KMS-11 (cell line): ENCODE measurements at regions not wholly inside any gene's neighbourhood (a gene's known extent, or its start where the extent isn't known, plus 50 kb on each side); places are given as distances from the start of the nearest gene placed in this dataset.

Experiments used
- H2AFZ ChIP-seq: fragments of 200-600 bp; sonication (generic); 2 replicates; pipeline ENCODE4 v1.6.1; 2016; ENCODE audit warnings: antibody characterized with exemption, mixed run types, low read depth
- H3K27ac ChIP-seq: fragments of 200-600 bp; sonication (generic); 2 replicates; pipeline ENCODE4 v1.6.1; 2016; ENCODE audit warnings: mild to moderate bottlenecking, mixed run types
- H3K27me3 ChIP-seq: fragments of 200-600 bp; sonication (generic); 2 replicates; pipeline ENCODE4 v1.6.1; 2017; ENCODE audit warnings: mild to moderate bottlenecking, low read depth, mixed run types, moderate library complexity; ENCODE audit not compliant: insufficient read depth
- H3K36me3 ChIP-seq: fragments of 200-600 bp; sonication (generic); 2 replicates; pipeline ENCODE4 v1.6.1; 2017; ENCODE audit warnings: mild to moderate bottlenecking, mixed run types; ENCODE audit not compliant: insufficient read depth
- H3K4me1 ChIP-seq: fragments of 200-600 bp; sonication (generic); 2 replicates; pipeline ENCODE4 v1.6.1; 2016; ENCODE audit warnings: mild to moderate bottlenecking, low read depth, mixed run types; ENCODE audit not compliant: poor library complexity, severe bottlenecking
- H3K4me2 ChIP-seq: fragments of 200-600 bp; sonication (generic); 2 replicates; pipeline ENCODE4 v1.7.0; 2016; ENCODE audit warnings: mild to moderate bottlenecking, mixed run types
- H3K4me3 ChIP-seq: fragments of 200-600 bp; sonication (generic); IDR thresholded peaks from 2 replicates; pipeline ENCODE4 v1.6.1; 2017; ENCODE audit warnings: low read depth, low read length, mixed read lengths; ENCODE audit not compliant: insufficient read depth
- H3K79me2 ChIP-seq: fragments of 200-600 bp; sonication (generic); 2 replicates; pipeline ENCODE4 v1.6.1; 2016; ENCODE audit warnings: low read depth, mixed run types; ENCODE audit not compliant: insufficient read depth
- H3K9ac ChIP-seq: fragments of 200-600 bp; sonication (generic); 2 replicates; pipeline ENCODE4 v1.6.1; 2016; ENCODE audit warnings: mild to moderate bottlenecking, mixed run types
- H4K20me1 ChIP-seq: fragments of 200-600 bp; sonication (generic); 2 replicates; pipeline ENCODE4 v1.6.1; 2016; ENCODE audit warnings: mild to moderate bottlenecking, mixed run types; ENCODE audit not compliant: insufficient read depth
- CTCF ChIP-seq: fragments of 200-600 bp; sonication (generic); conservative IDR thresholded peaks from 2 replicates; pipeline ENCODE4 v1.6.1; 2017; ENCODE audit warnings: low read depth, mild to moderate bottlenecking, antibody characterized with exemption, low read length, moderate library complexity, mixed read lengths

- H4K20me1 ChIP-seq, result no peaks in the 10 kb centered on the region
- H3K4me3 ChIP-seq, result no peak overlapping the region
- no peak overlapping the region for H2AFZ ChIP-seq
- no peaks in the 10 kb centered on the region for H3K36me3 ChIP-seq
- no peaks in the 10 kb centered on the region for H3K27me3 ChIP-seq
- no peak overlapping the region for H3K4me2 ChIP-seq
- H3K79me2 ChIP-seq, result no peaks in the 10 kb centered on the region
- no peak overlapping the region for H3K9ac ChIP-seq
- no peaks in the 10 kb centered on the region for H3K4me1 ChIP-seq
- H3K27ac ChIP-seq, result no peak overlapping the region
- no peak for TF ChIP-seq CTCF
These were observed 875.4 kb downstream of the SORCS3 start for GRCh38 chr10:105516511-105516910.

- H3K27me3 ChIP-seq, result no peaks in the 10 kb centered on the region
- H3K9ac ChIP-seq, result no peak overlapping the region
- no peak overlapping the region for H3K4me3 ChIP-seq
- no peak overlapping the region for H2AFZ ChIP-seq
- TF ChIP-seq CTCF, result no peak
- no peaks in the 10 kb centered on the region for H4K20me1 ChIP-seq
- H3K79me2 ChIP-seq, result no peaks in the 10 kb centered on the region
- H3K4me1 ChIP-seq, result no peaks in the 10 kb centered on the region
- no peaks in the 10 kb centered on the region for H3K36me3 ChIP-seq
- H3K4me2 ChIP-seq, result no peak overlapping the region
- no peak overlapping the region for H3K27ac ChIP-seq
These were observed 873.0 kb downstream of the SORCS3 start for GRCh38 chr10:105514106-105514505.

- H3K27ac ChIP-seq, result no peak overlapping the region
- H3K27me3 ChIP-seq, result no peaks in the 10 kb centered on the region
- no peaks in the 10 kb centered on the region for H3K36me3 ChIP-seq
- H3K79me2 ChIP-seq, result no peaks in the 10 kb centered on the region
- no peak overlapping the region for H3K9ac ChIP-seq
- H3K4me2 ChIP-seq, result no peak overlapping the region
- H2AFZ ChIP-seq, result no peak overlapping the region
- H4K20me1 ChIP-seq, result no peaks in the 10 kb centered on the region
- no peaks in the 10 kb centered on the region for H3K4me1 ChIP-seq
- H3K4me3 ChIP-seq, result no peak overlapping the region
- no peak for TF ChIP-seq CTCF
These were observed 868.4 kb downstream of the SORCS3 start for GRCh38 chr10:105509517-105509916.

GRCh38 chr10:105506262-105506661 is 865.2 kb downstream of the SORCS3 start:
- Histone ChIP-seq H2AFZ (no peak overlapping the region), H3K79me2 (no peaks in the 10 kb centered on the region), H3K4me3 (no peak overlapping the region), H3K4me2 (no peak overlapping the region), H3K27me3 (no peaks in the 10 kb centered on the region), H3K27ac (no peak overlapping the region), H3K36me3 (no peaks in the 10 kb centered on the region), H4K20me1 (no peaks in the 10 kb centered on the region), H3K9ac (no peak overlapping the region), H3K4me1 (no peaks in the 10 kb centered on the region)
- no peak for TF ChIP-seq CTCF

- Histone ChIP-seq H3K9ac (no peak overlapping the region), H3K4me1 (no peaks in the 10 kb centered on the region), H3K36me3 (no peaks in the 10 kb centered on the region), H3K4me2 (no peak overlapping the region), H3K27me3 (no peaks in the 10 kb centered on the region), H3K4me3 (no peak overlapping the region), H2AFZ (no peak overlapping the region), H4K20me1 (no peaks in the 10 kb centered on the region), H3K27ac (no peak overlapping the region), H3K79me2 (no peaks in the 10 kb centered on the region)
- no peak for TF ChIP-seq CTCF
These were observed 862.6 kb downstream of the SORCS3 start for GRCh38 chr10:105503714-105504113.
